Cerebellar cortex (tissue), 1 donor: ENCODE measurements at regions not wholly inside any gene's neighbourhood (a gene's known extent, or its start where the extent isn't known, plus 50 kb on each side); places are given as distances from the start of the nearest gene placed in this dataset.

ENCODE experiments used
- DNase-seq: peaks from one replicate; pipeline ENCODE4 v3.0.0-alpha.2; 2015; ENCODE audit warnings: low spot score

DNA sequence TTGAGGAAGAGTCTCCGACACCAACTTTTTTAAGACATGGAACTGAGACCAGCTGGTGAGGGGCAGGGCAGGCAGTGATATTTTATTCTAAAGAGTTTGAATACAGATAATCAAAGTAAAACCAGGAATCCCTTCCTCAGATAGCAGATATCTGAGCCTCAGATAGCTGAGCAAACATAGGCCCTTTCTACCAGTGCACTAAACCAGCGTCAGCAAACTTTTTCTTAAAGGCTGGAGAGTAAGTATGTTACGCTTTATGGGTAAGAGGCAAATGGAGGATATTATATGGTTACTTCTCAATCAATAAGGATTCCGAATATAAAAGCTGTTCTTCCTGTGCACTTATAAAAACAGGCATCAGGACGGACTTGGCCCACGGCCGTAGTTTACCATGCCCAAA is 73.9 kb downstream of the WNT5A start:
- DNase-seq, result no peak

DNA sequence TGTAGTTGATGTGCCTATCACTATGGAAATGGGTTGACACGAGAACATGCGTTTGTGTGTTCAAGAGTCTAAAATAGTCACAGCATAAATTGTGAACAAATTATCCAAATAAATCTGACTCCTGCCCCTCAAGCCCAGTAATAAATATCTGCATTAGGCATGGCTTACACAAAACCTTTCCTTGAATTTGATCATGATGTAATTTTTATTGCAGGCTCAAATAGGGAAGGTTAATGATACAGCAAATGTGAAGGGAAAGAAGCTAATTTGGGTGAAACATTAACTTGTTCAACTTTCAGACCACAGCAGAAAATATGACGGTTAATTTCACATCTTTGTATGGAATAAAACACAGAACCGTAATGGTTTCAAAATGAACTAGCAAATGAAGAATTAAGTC is 74.6 kb downstream of the WNT5A start:
- no peak for DNase-seq

- DNase-seq, result no peak
Observed at GRCh38 chr3:55409806-55410205, 77.3 kb downstream of the WNT5A start.

- DNase-seq, result no peak
Observed at GRCh38 chr3:55408193-55408826, 78.8 kb downstream of the WNT5A start.

- DNase-seq, result no peak
Observed at GRCh38 chr3:55407426-55407820, 79.7 kb downstream of the WNT5A start.

DNA sequence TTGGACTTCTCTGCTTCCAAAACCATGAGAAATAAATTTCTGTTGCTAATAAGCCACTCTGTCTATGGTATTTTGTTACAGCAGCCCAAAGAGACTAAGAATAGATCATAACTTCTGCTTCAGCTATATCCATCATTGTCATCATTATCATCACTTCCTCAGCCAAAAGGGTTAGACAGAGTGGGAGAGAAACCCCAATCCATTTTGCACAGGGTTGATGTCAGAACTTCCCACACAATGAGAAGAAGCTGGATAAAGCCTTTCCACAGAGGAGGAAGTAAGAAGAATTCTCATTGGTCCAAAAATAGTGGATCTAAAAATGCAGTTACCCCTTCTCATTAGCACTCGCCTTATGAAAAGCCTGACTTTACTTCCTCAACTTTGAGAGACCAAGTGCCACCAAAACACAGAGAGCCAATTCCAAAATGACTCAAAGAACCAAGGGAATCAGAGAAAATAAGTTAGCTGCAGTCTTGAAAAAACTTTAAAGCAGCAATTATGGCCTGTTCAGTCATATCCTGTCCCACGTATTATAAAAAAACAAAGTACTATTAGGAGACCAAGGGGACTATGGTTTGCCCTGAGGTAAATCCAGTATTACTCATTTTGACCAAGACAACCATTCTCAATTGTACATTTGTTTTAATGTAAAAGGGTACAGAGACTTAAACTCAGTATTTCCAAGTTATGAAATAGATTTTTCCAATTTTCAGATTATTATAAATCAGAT is 80.2 kb downstream of the WNT5A start:
- no peak for DNase-seq

DNA sequence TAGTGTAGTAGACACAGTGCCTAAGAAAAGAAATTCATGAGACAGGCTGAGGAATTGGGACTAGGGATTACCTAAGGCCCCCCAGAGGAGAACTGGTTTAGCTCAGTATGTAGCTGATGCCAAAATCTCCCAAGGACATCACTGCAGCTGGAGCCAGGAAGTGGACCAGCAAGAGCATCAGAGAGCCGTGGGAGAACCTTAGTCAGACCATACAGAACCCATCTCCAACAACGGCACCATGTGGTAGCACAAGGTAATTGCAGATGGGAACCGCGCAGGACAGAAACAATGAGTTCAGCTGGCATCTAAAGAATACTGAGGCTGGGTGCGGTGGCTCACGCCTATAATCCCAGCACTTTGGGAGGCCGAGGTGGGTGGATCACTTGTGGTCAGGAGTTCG is 81.7 kb downstream of the WNT5A start:
- DNase-seq, result peak; percentile 3

DNA sequence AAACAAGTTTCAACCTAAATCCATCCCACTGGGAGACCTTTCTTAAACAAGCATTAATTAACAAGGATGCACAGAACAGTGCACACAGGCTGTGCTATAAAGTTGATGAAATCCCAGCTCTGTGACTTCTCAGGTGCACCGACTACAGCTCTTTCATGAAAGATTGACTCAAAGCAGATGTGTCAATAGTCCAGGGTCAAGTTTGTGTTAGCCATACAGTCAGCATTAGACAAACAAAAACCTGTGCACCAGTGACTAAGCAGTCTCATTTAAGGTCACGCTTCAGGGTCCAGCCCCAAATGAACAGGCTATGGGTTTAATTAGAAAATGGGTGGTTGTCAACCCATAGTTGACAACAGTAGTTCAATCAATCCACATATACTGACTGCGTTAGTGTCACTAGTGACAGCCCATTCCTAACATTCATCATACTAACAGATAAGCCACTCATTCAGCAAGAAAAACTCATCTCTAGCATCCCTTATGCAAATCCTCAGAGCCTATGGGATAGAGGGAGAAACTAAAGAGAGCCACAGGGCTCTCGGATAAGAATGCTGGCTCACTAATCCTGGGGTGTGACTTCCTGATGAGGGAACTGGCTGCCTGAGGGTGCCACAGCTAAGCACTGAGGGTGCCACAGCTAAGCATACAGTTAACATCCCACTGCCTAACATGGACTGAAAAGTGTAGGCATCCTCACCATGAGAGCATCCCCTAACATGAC is 84.1 kb downstream of the WNT5A start:
- DNase-seq, result no peak

- no peak for DNase-seq
Observed at GRCh38 chr3:55380561-55380960, 106.5 kb downstream of the WNT5A start.

DNA sequence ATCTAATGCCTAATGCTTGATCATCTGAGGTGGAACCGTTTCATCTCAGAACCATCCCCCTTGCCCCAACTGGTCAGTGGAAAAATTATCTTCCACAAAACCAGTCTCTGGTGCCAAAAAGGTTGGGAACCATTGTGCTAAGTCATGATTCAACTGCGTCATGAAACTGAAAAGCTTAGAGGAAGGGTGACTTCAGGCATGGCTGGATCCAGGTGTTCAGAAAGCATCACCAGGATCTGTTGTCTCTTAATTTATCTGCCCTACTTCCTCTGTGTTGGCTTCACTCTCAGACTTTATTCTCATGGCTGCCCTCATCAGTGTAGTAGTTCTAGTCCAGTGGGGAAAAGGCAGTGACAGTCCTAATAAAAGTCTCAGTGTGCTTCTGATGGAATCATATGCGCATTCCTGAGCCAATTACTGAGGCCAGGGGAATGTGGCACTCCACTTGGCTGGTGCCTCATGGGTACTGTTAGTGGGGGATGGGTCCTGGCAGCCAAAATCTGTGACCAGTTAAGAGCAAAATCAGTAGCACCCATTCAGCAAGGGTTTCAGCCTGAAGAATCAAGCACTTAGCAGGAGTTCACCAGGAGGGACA is 110.3 kb downstream of the WNT5A start:
- no peak for DNase-seq

DNA sequence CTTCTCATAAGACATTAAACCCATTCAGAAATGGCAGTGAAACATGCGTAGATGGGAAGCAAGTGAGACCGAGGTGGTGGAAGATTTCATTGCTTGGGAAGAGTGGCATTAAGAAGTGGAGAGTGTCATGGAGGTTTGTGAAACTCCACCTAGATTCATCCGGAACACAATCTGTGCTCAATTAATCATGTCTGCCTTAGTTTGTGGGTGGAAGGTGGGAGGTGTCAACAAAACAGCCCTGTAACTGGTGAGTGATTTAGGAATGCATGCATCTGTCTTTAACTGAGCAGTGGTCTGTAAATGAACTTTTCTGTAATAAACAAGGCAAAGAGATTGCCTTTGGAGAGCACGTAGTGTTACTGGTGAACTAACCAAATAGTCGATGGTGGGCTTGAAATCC is 113.7 kb downstream of the WNT5A start:
- DNase-seq, result no peak

DNA sequence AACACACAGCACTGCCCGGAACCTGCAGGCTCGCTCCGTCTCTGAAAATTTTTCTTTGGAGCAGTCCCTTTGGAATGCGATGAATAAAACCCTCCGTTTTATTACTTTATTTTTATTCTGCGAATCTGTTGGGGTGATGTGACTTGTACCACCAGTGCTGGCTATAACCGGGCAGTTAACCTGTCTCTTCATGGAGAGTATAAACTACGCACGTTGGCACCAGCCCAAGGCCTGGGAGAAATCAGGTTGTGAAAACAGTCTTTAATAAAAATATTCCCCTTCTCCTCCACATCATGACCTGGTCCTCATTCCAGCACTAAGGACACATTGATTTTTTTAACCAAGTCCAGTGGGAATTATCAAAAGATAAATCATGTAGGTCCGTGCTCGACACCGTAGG is 116.8 kb downstream of the WNT5A start:
- no peak for DNase-seq

DNA sequence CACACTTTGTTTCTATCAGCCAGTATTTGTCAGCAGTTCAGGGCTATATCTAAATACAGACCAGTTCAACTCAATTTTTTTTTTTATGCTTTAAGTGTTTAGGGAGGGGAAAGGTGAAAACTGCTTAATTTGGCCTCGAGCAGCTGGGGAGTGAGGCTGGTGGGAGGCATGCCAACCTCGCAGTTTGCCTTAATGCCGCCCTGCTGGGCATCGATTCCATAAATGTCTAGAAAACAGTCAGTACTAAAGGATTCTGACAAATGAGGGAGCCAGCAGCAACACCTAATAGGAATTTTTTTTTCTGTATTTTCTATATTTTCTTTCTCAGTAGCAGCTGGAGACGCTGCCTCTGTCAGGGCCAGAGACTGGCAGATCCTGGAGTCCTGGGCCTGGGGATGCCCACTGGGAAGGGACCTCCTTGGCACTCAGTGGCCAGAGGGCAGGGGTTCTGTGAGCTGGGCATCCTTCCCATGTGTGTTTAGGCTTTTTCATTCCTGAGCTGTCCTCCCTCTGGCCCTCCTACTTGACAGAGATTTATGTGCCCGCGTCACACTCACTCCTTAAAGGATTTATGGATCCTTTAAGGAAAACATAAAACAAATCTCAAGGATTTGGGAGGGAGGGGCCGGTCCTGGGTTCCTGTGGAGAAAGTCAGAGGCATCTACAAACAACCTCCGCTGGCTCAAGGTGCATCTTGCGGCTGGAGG is 117.8 kb downstream of the WNT5A start:
- DNase-seq, result no peak

GRCh38 chr3:55368366-55368765 is 118.7 kb downstream of the WNT5A start:
- DNase-seq, result no peak

- no peak for DNase-seq
Observed at GRCh38 chr3:55367384-55367783, 119.7 kb downstream of the WNT5A start.

DNA sequence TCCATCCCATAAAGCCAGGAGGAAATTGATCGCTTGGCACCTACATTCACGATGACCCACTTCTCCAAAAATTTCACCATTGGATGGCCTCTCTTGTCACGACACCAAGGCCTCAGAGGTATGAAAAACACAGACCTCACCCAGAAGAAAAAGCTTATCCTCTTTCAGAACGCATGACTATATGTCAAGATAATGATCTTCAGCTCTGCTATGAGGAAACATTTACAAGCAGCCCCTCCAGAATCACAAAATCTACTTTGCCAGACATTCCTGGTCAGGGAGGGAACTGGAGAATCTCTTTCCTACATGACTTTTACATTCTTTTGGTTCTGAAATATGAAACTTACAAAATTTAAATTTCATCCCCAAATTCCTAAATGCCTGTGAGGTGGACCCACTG is 122.7 kb downstream of the WNT5A start:
- DNase-seq, result no peak

DNA sequence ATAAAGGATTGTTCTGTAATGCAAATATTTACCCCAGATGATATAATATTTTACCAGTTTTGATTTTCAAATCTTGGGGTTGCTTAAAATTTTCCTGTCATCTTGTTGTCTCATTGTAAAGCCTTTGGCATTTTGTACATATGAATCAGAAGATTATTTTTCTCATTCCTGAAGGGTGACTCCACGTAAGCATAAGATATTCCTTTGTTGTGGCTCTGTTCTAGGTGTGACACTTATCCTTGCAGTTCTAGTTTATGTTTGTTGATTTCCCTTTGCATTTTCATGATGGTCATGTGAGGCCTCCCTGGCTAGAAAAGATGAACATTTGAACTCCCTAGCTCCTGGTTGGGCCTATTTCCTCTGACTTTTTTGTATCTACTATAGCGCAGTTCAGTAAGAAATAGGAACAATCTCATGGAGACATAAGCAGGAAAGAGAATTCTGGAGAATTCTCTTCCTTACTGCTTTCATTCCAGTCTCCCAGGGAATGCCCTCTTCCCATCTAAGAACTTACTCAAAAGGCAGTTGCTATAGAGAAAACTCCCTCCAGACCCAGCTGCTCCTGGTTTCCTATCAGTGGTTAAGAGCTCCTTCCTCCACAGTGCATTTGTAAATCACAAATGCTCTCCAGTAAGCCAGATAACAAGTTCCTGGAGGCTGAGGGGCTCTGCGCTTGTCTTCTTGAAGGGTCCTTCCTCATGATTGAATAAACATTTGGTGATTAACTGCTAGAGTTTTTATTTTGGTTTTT is 124.7 kb downstream of the WNT5A start:
- no peak for DNase-seq

DNA sequence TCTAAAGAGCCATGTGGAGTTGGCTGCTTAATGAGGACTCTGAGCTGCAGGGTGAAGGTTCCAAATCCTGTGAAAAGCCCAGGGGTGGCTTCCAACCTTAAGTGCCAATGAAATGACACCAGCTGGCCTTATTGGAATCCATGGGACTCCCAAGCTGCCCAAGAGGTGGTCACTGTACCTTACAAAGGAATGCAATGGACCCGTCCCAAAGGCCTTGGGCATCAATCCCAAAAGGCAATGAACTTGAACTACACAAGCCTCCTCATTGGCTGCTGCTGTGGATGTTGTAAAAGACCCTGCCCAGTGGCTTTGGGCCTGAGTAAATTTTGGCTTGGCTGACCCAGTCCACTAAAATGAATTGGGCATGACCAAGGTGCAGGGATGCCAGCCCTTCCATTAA is 129.3 kb downstream of the WNT5A start:
- no peak for DNase-seq

DNA sequence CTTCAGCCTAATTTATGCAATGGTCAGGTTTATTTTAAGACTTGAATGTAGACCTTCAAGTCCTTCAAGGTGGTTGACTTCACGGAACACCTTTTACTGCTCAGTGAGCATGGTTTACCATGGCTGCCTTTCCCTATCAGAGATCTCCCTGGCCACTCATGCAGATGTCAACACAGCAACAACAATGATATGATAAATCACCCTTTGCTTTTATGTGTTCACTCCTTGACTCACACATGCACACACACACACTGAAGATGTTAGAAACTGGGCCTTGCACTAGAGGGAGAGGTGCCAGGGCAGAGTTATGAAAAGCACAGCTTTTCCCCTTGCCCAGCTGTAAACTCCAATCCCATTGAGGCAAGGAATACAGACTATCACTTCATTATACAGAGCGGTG is 134.4 kb downstream of the WNT5A start:
- no peak for DNase-seq

GRCh38 chr3:55349851-55350250 is 137.3 kb downstream of the WNT5A start:
- DNase-seq, result no peak

- no peak for DNase-seq
Observed at GRCh38 chr3:55343486-55344357, 143.4 kb downstream of the WNT5A start.
